HepG2 (cell line): ENCODE measurements at regions not wholly inside any gene's neighbourhood (a gene's known extent, or its start where the extent isn't known, plus 50 kb on each side); places are given as distances from the start of the nearest gene placed in this dataset.

Experiments used
- CCAR2 ChIP-seq: fragments of 200-400 bp; formaldehyde crosslinking; optimal IDR thresholded peaks from 2 replicates; pipeline ENCODE3; 2018; ENCODE audit warnings: low read depth, mild to moderate bottlenecking, low read length, moderate library complexity
- ETV6 ChIP-seq: sonication (generic); formaldehyde crosslinking; conservative IDR thresholded peaks from 2 replicates; pipeline ENCODE4 v1.4.0; 2020; ENCODE audit warnings: missing genetic modification reagents
- FOSL1 ChIP-seq: sonication (generic); formaldehyde crosslinking; IDR thresholded peaks from 2 replicates; pipeline ENCODE4 v1.9.0; 2021; ENCODE audit warnings: missing genetic modification reagents, borderline replicate concordance
- LCORL ChIP-seq, 2 experiments: fragments of 450-650 bp in 1 of 2; sonication (generic) in 1 of 2; formaldehyde crosslinking in 1 of 2; IDR thresholded peaks; 2 replicates each; pipeline versions ENCODE4 v1.5.0 to v1.6.1; 2017 to 2020; ENCODE audit warnings: antibody characterized with exemption in 1 of 2, missing genetic modification reagents in 1 of 2
- MBNL3 ChIP-seq: fragments of 250-450 bp; sonication (Bioruptor Pico); conservative IDR thresholded peaks from 2 replicates; pipeline ENCODE4 v1.8.0; 2022; ENCODE audit warnings: mild to moderate bottlenecking, inconsistent platforms
- MED8 ChIP-seq: sonication (generic); formaldehyde crosslinking; IDR thresholded peaks from 2 replicates; pipeline ENCODE4 v1.8.1; 2023; ENCODE audit warnings: mild to moderate bottlenecking, missing genetic modification reagents; ENCODE audit not compliant: insufficient replicate concordance
- PLRG1 ChIP-seq: fragments of 450-650 bp; conservative IDR thresholded peaks from 2 replicates; pipeline ENCODE4 v1.6.1; 2016
- RAD51 ChIP-seq: fragments of 450-650 bp; IDR thresholded peaks from 2 replicates; pipeline ENCODE4 v1.6.1; 2016; ENCODE audit warnings: borderline replicate concordance
- RXRA ChIP-seq: sonication (generic); formaldehyde crosslinking; IDR thresholded peaks from 2 replicates; pipeline ENCODE4 v1.5.1; 2020; ENCODE audit warnings: missing genetic modification reagents
- SMAD9 ChIP-seq: sonication (generic); formaldehyde crosslinking; IDR thresholded peaks from 2 replicates; pipeline ENCODE4 v1.5.1; 2020; ENCODE audit warnings: mild to moderate bottlenecking, missing genetic modification reagents
- ZFP1 ChIP-seq: IDR thresholded peaks from 2 replicates; pipeline ENCODE4 v1.6.1; 2016
- ZNF124 ChIP-seq: sonication (generic); formaldehyde crosslinking; IDR thresholded peaks from 2 replicates; pipeline ENCODE4 v1.4.0; 2020; ENCODE audit warnings: missing genetic modification reagents
- ZNF207 ChIP-seq: fragments of 450-650 bp; IDR thresholded peaks from 2 replicates; pipeline ENCODE4 v1.6.1; 2016; ENCODE audit warnings: antibody characterized with exemption, borderline replicate concordance
- ZNF230 ChIP-seq: sonication (generic); formaldehyde crosslinking; IDR thresholded peaks from 2 replicates; pipeline ENCODE4 v1.4.0; 2020; ENCODE audit warnings: mild to moderate bottlenecking, missing genetic modification reagents
- ZNF530 ChIP-seq: sonication (generic); formaldehyde crosslinking; IDR thresholded peaks from 2 replicates; pipeline ENCODE4 v1.5.0; 2020; ENCODE audit warnings: low read depth, mild to moderate bottlenecking, missing genetic modification reagents
- ZNF577 ChIP-seq: sonication (generic); formaldehyde crosslinking; IDR thresholded peaks from 2 replicates; pipeline ENCODE4 v1.4.0; 2020; ENCODE audit warnings: mild to moderate bottlenecking, low read depth, missing genetic modification reagents, borderline replicate concordance
- ZNF746 ChIP-seq: sonication (generic); formaldehyde crosslinking; IDR thresholded peaks from 2 replicates; pipeline ENCODE4 v1.8.0; 2022; ENCODE audit warnings: mild to moderate bottlenecking, missing genetic modification reagents
- ZSCAN22 ChIP-seq: sonication (generic); formaldehyde crosslinking; IDR thresholded peaks from 2 replicates; pipeline ENCODE4 v1.4.0; 2020; ENCODE audit warnings: mild to moderate bottlenecking, missing genetic modification reagents
- TF ChIP-seq, protein P1 (sequence below): IDR thresholded peaks from 2 replicates; pipeline ENCODE4 v1.6.1; 2016; ENCODE audit warnings: mild to moderate bottlenecking, missing biosample characterization, missing genetic modification reagents
- TF ChIP-seq, protein P2 (sequence below): sonication (generic); formaldehyde crosslinking; IDR thresholded peaks from 2 replicates; pipeline ENCODE4 v1.5.0; 2020; ENCODE audit warnings: mild to moderate bottlenecking, missing genetic modification reagents
- TF ChIP-seq, protein P3 (sequence below): sonication (generic); formaldehyde crosslinking; IDR thresholded peaks from 2 replicates; pipeline ENCODE4 v1.9.0; 2021; ENCODE audit warnings: missing genetic modification reagents, mild to moderate bottlenecking, borderline replicate concordance
- TF ChIP-seq, protein P4 (sequence below): sonication (generic); formaldehyde crosslinking; IDR thresholded peaks from 2 replicates; pipeline ENCODE4 v1.4.0; 2020; ENCODE audit warnings: missing genetic modification reagents
- TF ChIP-seq, protein P5 (sequence below): sonication (generic); formaldehyde crosslinking; conservative IDR thresholded peaks from 2 replicates; pipeline ENCODE4 v1.4.0; 2020; ENCODE audit warnings: missing genetic modification reagents
- TF ChIP-seq, protein P6 (sequence below): sonication (generic); formaldehyde crosslinking; IDR thresholded peaks from 2 replicates; pipeline ENCODE4 v1.5.1; 2020; ENCODE audit warnings: missing genetic modification reagents, mild to moderate bottlenecking, borderline replicate concordance

DNA sequence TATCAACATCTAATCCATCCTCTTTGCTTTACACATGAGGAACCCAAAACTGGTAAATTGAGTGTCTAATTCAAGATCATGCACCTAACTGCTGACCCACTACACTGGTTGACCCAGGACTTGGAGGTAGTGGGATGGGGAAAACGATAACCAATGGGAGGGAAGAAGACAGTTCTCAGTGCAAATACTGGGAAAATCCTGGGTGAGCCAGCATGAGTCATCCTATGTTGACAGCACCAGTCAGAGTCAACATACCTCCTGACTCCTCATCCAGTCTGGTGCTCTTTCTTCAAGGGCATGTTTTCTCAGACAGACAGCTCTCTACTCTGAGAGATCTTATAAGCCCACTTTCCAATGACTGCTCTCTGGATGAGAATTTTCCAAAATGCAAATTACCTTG is 232.8 kb upstream of the PTGER4 start (continued):
- TF ChIP-seq MED8 (CRISPR knock-in tag) (no peak), RXRA (CRISPR knock-in tag) (no peak; the same call in 1 of the 2 replicates), MBNL3 (CRISPR knock-in tag) (no peak), ZNF124 (no peak), ZSCAN22 (CRISPR knock-in tag) (no peak), ETV6 (CRISPR knock-in tag) (no peak), PLRG1 (no peak), ZNF530 (CRISPR knock-in tag) (no peak), RAD51 (no peak), ZNF230 (CRISPR knock-in tag) (no peak), ZNF746 (CRISPR knock-in tag) (no peak), SMAD9 (CRISPR knock-in tag) (no peak), FOSL1 (CRISPR knock-in tag) (peak; percentile 96), ZNF577 (CRISPR knock-in tag) (no peak), LCORL (IDR thresholded peaks at IDR 0.05) (no peak), LCORL (CRISPR knock-in tag; IDR thresholded peaks at IDR 0.05) (no peak), ZNF207 (no peak), CCAR2 (no peak), ZFP1 (no peak)
- TF ChIP-seq, protein P1, sequence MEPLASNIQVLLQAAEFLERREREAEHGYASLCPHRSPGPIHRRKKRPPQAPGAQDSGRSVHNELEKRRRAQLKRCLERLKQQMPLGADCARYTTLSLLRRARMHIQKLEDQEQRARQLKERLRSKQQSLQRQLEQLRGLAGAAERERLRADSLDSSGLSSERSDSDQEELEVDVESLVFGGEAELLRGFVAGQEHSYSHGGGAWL (CRISPR knock-in tag): no peak
- TF ChIP-seq, protein P2, sequence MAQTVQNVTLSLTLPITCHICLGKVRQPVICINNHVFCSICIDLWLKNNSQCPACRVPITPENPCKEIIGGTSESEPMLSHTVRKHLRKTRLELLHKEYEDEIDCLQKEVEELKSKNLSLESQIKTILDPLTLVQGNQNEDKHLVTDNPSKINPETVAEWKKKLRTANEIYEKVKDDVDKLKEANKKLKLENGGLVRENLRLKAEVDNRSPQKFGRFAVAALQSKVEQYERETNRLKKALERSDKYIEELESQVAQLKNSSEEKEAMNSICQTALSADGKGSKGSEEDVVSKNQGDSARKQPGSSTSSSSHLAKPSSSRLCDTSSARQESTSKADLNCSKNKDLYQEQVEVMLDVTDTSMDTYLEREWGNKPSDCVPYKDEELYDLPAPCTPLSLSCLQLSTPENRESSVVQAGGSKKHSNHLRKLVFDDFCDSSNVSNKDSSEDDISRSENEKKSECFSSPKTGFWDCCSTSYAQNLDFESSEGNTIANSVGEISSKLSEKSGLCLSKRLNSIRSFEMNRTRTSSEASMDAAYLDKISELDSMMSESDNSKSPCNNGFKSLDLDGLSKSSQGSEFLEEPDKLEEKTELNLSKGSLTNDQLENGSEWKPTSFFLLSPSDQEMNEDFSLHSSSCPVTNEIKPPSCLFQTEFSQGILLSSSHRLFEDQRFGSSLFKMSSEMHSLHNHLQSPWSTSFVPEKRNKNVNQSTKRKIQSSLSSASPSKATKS (CRISPR knock-in tag): no peak
- TF ChIP-seq, protein P3, sequence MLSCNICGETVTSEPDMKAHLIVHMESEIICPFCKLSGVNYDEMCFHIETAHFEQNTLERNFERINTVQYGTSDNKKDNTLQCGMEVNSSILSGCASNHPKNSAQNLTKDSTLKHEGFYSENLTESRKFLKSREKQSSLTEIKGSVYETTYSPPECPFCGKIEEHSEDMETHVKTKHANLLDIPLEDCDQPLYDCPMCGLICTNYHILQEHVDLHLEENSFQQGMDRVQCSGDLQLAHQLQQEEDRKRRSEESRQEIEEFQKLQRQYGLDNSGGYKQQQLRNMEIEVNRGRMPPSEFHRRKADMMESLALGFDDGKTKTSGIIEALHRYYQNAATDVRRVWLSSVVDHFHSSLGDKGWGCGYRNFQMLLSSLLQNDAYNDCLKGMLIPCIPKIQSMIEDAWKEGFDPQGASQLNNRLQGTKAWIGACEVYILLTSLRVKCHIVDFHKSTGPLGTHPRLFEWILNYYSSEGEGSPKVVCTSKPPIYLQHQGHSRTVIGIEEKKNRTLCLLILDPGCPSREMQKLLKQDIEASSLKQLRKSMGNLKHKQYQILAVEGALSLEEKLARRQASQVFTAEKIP (CRISPR knock-in tag): no peak
- TF ChIP-seq, protein P4, sequence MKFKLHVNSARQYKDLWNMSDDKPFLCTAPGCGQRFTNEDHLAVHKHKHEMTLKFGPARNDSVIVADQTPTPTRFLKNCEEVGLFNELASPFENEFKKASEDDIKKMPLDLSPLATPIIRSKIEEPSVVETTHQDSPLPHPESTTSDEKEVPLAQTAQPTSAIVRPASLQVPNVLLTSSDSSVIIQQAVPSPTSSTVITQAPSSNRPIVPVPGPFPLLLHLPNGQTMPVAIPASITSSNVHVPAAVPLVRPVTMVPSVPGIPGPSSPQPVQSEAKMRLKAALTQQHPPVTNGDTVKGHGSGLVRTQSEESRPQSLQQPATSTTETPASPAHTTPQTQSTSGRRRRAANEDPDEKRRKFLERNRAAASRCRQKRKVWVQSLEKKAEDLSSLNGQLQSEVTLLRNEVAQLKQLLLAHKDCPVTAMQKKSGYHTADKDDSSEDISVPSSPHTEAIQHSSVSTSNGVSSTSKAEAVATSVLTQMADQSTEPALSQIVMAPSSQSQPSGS (CRISPR knock-in tag): no peak
- TF ChIP-seq, protein P5, sequence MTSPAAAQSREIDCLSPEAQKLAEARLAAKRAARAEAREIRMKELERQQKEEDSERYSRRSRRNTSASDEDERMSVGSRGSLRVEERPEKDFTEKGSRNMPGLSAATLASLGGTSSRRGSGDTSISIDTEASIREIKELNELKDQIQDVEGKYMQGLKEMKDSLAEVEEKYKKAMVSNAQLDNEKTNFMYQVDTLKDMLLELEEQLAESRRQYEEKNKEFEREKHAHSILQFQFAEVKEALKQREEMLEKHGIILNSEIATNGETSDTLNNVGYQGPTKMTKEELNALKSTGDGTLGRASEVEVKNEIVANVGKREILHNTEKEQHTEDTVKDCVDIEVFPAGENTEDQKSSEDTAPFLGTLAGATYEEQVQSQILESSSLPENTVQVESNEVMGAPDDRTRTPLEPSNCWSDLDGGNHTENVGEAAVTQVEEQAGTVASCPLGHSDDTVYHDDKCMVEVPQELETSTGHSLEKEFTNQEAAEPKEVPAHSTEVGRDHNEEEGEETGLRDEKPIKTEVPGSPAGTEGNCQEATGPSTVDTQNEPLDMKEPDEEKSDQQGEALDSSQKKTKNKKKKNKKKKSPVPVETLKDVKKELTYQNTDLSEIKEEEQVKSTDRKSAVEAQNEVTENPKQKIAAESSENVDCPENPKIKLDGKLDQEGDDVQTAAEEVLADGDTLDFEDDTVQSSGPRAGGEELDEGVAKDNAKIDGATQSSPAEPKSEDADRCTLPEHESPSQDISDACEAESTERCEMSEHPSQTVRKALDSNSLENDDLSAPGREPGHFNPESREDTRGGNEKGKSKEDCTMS (CRISPR knock-in tag): no peak
- TF ChIP-seq, protein P6, sequence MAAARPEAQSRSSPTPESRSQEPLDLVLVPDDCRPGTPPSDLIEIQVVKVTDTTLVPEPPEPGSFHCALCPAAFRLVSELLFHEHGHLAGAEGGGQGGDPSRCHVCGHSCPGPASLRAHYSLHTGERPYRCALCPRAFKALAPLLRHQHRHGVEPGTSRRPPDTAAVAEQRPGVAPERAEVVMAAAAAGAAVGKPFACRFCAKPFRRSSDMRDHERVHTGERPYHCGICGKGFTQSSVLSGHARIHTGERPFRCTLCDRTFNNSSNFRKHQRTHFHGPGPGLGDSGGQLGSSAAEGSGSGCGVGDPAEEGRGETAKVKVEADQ: no peak
